H1 (cell line): ENCODE measurements at regions not wholly inside any gene's neighbourhood (a gene's known extent, or its start where the extent isn't known, plus 50 kb on each side); places are given as distances from the start of the nearest gene placed in this dataset.
A peak's percentile ranks its signal among the peaks of the same experiment; 100 is the strongest.

Experiments used
- CTCF ChIA-PET: fragments of 300-600 bp; sonication (Branson Sonifier 250); formaldehyde crosslinking; loops from one replicate; lab custom pipeline; 2021; ENCODE audit not compliant: partially characterized antibody; lab: Charles Lee
- POLR2A ChIA-PET: fragments of 300-600 bp; sonication (Branson Sonifier 250); formaldehyde crosslinking; loops from one replicate; lab custom pipeline; 2021; ENCODE audit warnings: inconsistent platforms; ENCODE audit not compliant: partially characterized antibody; lab: Charles Lee
- DNase-seq, 2 experiments: peaks; one replicate each; pipeline versions ENCODE4 v3.0.0 to v3.0.0-alpha.2; 2010 to 2022; ENCODE audit warnings: low spot score in 2 of 2, low read depth in 1 of 2, mixed read lengths in 1 of 2
- FAIRE-seq: peaks from 2 replicates; lab custom pipeline; 2011; peaks lifted over from hg19 to GRCh38; lab: Jason Lieb, UNC
- H2AFZ ChIP-seq: 2 replicates; pipeline ENCODE4 v1.8.1; 2012; ENCODE audit warnings: low read length, inconsistent platforms
- H2AK5ac ChIP-seq: 2 replicates; pipeline ENCODE4 v1.6.1; 2013; ENCODE audit warnings: low read depth, low read length
- H2BK120ac ChIP-seq: replicated peaks from 2 replicates; pipeline ENCODE3; 2013; ENCODE audit warnings: low read depth, low read length, inconsistent platforms
- H2BK12ac ChIP-seq: 2 replicates; pipeline ENCODE4 v1.6.1; 2013; ENCODE audit warnings: low read depth, low read length
- H2BK15ac ChIP-seq: 2 replicates; pipeline ENCODE4 v1.6.1; 2013; ENCODE audit warnings: low read length
- H2BK20ac ChIP-seq: 2 replicates; pipeline ENCODE4 v1.6.1; 2013; ENCODE audit warnings: low read length
- H2BK5ac ChIP-seq: 2 replicates; pipeline ENCODE4 v1.6.1; 2013; ENCODE audit warnings: low read depth, low read length
- H3K14ac ChIP-seq: 2 replicates; pipeline ENCODE4 v1.6.1; 2013; ENCODE audit warnings: inconsistent platforms; ENCODE audit not compliant: insufficient read length
- H3K18ac ChIP-seq: 2 replicates; pipeline ENCODE4 v1.6.1; 2013; ENCODE audit warnings: low read length; ENCODE audit errors: extremely low read depth
- H3K23ac ChIP-seq: 2 replicates; pipeline ENCODE4 v1.6.1; 2013; ENCODE audit warnings: inconsistent platforms; ENCODE audit not compliant: insufficient read length
- H3K23me2 ChIP-seq: 2 replicates; pipeline ENCODE4 v1.6.1; 2013; ENCODE audit warnings: low read depth, low read length
- H3K27ac ChIP-seq: 2 replicates; pipeline ENCODE4 v1.6.1; 2011; ENCODE audit warnings: low read depth, low read length, inconsistent platforms
- H3K27me3 ChIP-seq, 4 experiments: replicated peaks in 1 of 4; 1 replicate in 1 of 4; 2 replicates in 3 of 4; pipeline versions ENCODE4 v1.6.1 to v1.8.1; 2011 to 2013; ENCODE audit warnings: low read length in 3 of 4, mild to moderate bottlenecking in 3 of 4, inconsistent platforms in 2 of 4, mixed read lengths in 2 of 4, moderate library complexity in 1 of 4; ENCODE audit not compliant: control insufficient read depth in 3 of 4, insufficient read depth in 3 of 4; ENCODE audit errors: extremely low read depth in 1 of 4
- H3K36me3 ChIP-seq, 4 experiments: 2 replicates each; pipeline versions ENCODE4 v1.6.1 to v1.8.1; 2011 to 2013; ENCODE audit warnings: mild to moderate bottlenecking in 4 of 4, low read length in 3 of 4, moderate library complexity in 2 of 4, control low read depth in 1 of 4, inconsistent platforms in 1 of 4; ENCODE audit not compliant: insufficient read depth in 4 of 4, control insufficient read depth in 2 of 4
- H3K4ac ChIP-seq: replicated peaks from 2 replicates; pipeline ENCODE3; 2013; ENCODE audit warnings: low read length, low read depth, mixed read lengths, inconsistent platforms; ENCODE audit not compliant: insufficient read length
- H3K4me1 ChIP-seq, 4 experiments: replicated peaks in 1 of 4; 1 replicate in 1 of 4; 2 replicates in 3 of 4; pipeline versions ENCODE4 v1.6.1 to v1.8.1; 2011 to 2013; ENCODE audit warnings: low read length in 3 of 4, inconsistent platforms in 2 of 4, mixed read lengths in 1 of 4; ENCODE audit not compliant: insufficient read depth in 4 of 4, control insufficient read depth in 3 of 4
- H3K4me2 ChIP-seq, 2 experiments: 2 replicates each; pipeline versions ENCODE4 v1.6.1 to v1.8.1; 2011 to 2013; ENCODE audit warnings: low read depth in 2 of 2, low read length in 2 of 2, control low read depth in 1 of 2, inconsistent platforms in 1 of 2, mild to moderate bottlenecking in 1 of 2; ENCODE audit not compliant: insufficient read depth in 1 of 2
- H3K4me3 ChIP-seq, 4 experiments: fragments of 200-600, 300-600 bp in 1 of 4; sonication (generic), shearing (Covaris generic), sonication (Bioruptor Twin) in 1 of 4; 2 replicates each; pipeline versions ENCODE4 v1.5.1 to v1.8.1; 2011 to 2016; ENCODE audit warnings: low read length in 4 of 4, low read depth in 3 of 4, control low read depth in 2 of 4, inconsistent platforms in 2 of 4, mild to moderate bottlenecking in 2 of 4, mixed read lengths in 1 of 4, moderate library complexity in 1 of 4; ENCODE audit not compliant: insufficient read depth in 2 of 4; ENCODE audit errors: extremely low read depth in 1 of 4
- H3K56ac ChIP-seq: replicated peaks from 2 replicates; pipeline ENCODE3; 2013; ENCODE audit warnings: low read depth, mild to moderate bottlenecking, mixed read lengths, low read length, inconsistent platforms; ENCODE audit not compliant: insufficient read length
- H3K79me1 ChIP-seq: 2 replicates; pipeline ENCODE4 v1.6.1; 2013; ENCODE audit warnings: low read depth, low read length, control low read depth
- H3K79me2 ChIP-seq, 2 experiments: 2 replicates each; pipeline versions ENCODE4 v1.6.1 to v1.8.1; 2012 to 2013; ENCODE audit warnings: low read length in 2 of 2, mild to moderate bottlenecking in 2 of 2, inconsistent platforms in 1 of 2; ENCODE audit not compliant: insufficient read depth in 2 of 2, control insufficient read depth in 1 of 2
- H3K9ac ChIP-seq, 4 experiments: replicated peaks in 1 of 4; 1 replicate in 1 of 4; 2 replicates in 3 of 4; pipeline versions ENCODE4 v1.6.1 to v1.8.1; 2011 to 2013; ENCODE audit warnings: low read depth in 3 of 4, low read length in 3 of 4, control low read depth in 2 of 4, mild to moderate bottlenecking in 2 of 4, moderate library complexity in 2 of 4, inconsistent platforms in 1 of 4; ENCODE audit errors: extremely low read depth in 1 of 4
- H3K9me3 ChIP-seq, 2 experiments: 2 replicates each; pipeline versions ENCODE4 v1.6.1 to v1.8.1; 2012 to 2013; ENCODE audit warnings: mild to moderate bottlenecking in 2 of 2, moderate library complexity in 2 of 2, control low read depth in 1 of 2, inconsistent platforms in 1 of 2, low read depth in 1 of 2, low read length in 1 of 2, mixed read lengths in 1 of 2; ENCODE audit not compliant: insufficient read depth in 2 of 2
- H4K20me1 ChIP-seq, 2 experiments: replicated peaks in 1 of 2; 2 replicates each; pipeline versions ENCODE3 to v1.8.1; 2011 to 2013; ENCODE audit warnings: inconsistent platforms in 2 of 2, low read length in 2 of 2, mild to moderate bottlenecking in 1 of 2; ENCODE audit not compliant: insufficient read depth in 2 of 2, control insufficient read depth in 1 of 2
- H4K5ac ChIP-seq: 2 replicates; pipeline ENCODE4 v1.6.1; 2013; ENCODE audit warnings: low read length, low read depth, mixed read lengths, inconsistent platforms; ENCODE audit not compliant: insufficient read length
- H4K8ac ChIP-seq: 2 replicates; pipeline ENCODE4 v1.8.0; 2013; ENCODE audit warnings: mild to moderate bottlenecking, moderate library complexity, low read length, inconsistent platforms; ENCODE audit not compliant: insufficient read depth; ENCODE audit errors: extremely low read depth
- H4K91ac ChIP-seq: replicated peaks from 2 replicates; pipeline ENCODE3; 2013; ENCODE audit warnings: low read length, mixed read lengths, inconsistent platforms; ENCODE audit not compliant: insufficient read length
- CBX5 ChIP-seq: fragments of 300-800, 300-1000 bp; sonication (generic); IDR thresholded peaks from 2 replicates; pipeline ENCODE4 v1.7.1; 2016; ENCODE audit warnings: antibody characterized with exemption, low read length, low read depth
- FOSL1 ChIP-seq: IDR thresholded peaks from 2 replicates; pipeline ENCODE4 v1.6.1; 2011; ENCODE audit warnings: mild to moderate bottlenecking, low read depth, low read length, moderate library complexity; ENCODE audit not compliant: insufficient read depth
- HDAC6 ChIP-seq: IDR thresholded peaks from one replicate; pipeline ENCODE4 v1.7.1; 2012; ENCODE audit warnings: low read depth, mild to moderate bottlenecking, inconsistent platforms, low read length, moderate library complexity
- PHF8 ChIP-seq: fragments of 200-600 bp; sonication (generic); conservative IDR thresholded peaks from 2 replicates; pipeline ENCODE4 v1.7.1; 2012; ENCODE audit warnings: low read depth, mild to moderate bottlenecking, inconsistent platforms, low read length, moderate library complexity
- RFX5 ChIP-seq: IDR thresholded peaks from 2 replicates; pipeline ENCODE4 v1.6.1; 2011; ENCODE audit warnings: low read depth, low read length, improper control_type of control experiment, borderline replicate concordance
- RNF2 ChIP-seq: fragments of 200-900, 300-1000 bp; sonication (generic); IDR thresholded peaks from 2 replicates; pipeline ENCODE4 v1.7.1; 2016; ENCODE audit warnings: borderline replicate concordance, low read depth, mild to moderate bottlenecking, antibody characterized with exemption, low read length; ENCODE audit not compliant: poor library complexity, severe bottlenecking; ENCODE audit errors: missing control alignments
- TAF1 ChIP-seq: IDR thresholded peaks from 2 replicates; pipeline ENCODE4 v1.6.1; 2011; ENCODE audit warnings: mild to moderate bottlenecking, low read depth, low read length
- TEAD4 ChIP-seq: IDR thresholded peaks from 2 replicates; pipeline ENCODE4 v1.6.1; 2012; ENCODE audit warnings: low read depth, low read length, inconsistent platforms, mixed read lengths
- ZNF274 ChIP-seq: IDR thresholded peaks from 2 replicates; pipeline ENCODE4 v1.7.0; 2012; ENCODE audit warnings: low read length, borderline replicate concordance; ENCODE audit errors: extremely low read depth
- WGBS, 2 experiments: shearing (Covaris generic) in 1 of 2; methylation state at CpG; one replicate each; pipeline versions ENCODE4 v1.1.6 to v1.1.7; 2013 to 2015; ENCODE audit warnings: low lambda C conversion rate in 2 of 2, mixed read lengths in 2 of 2, inconsistent platforms in 1 of 2, low coverage in 1 of 2, missing lambda C conversion rate in 1 of 2; ENCODE audit not compliant: insufficient replicate concordance in 2 of 2, insufficient coverage in 1 of 2, insufficient read length in 1 of 2; ENCODE audit errors: extremely low coverage in 1 of 2, missing lambda C conversion rate in 1 of 2; 5-methylcytosine and 5-hydroxymethylcytosine counted together
- TF ChIP-seq, protein P1 (sequence below): IDR thresholded peaks from 2 replicates; pipeline ENCODE4 v1.6.1; 2012; ENCODE audit warnings: inconsistent platforms
- TF ChIP-seq, protein P2 (sequence below): IDR thresholded peaks from 2 replicates; pipeline ENCODE4 v1.6.1; 2011; ENCODE audit warnings: low read length, improper control_type of control experiment

DNA sequence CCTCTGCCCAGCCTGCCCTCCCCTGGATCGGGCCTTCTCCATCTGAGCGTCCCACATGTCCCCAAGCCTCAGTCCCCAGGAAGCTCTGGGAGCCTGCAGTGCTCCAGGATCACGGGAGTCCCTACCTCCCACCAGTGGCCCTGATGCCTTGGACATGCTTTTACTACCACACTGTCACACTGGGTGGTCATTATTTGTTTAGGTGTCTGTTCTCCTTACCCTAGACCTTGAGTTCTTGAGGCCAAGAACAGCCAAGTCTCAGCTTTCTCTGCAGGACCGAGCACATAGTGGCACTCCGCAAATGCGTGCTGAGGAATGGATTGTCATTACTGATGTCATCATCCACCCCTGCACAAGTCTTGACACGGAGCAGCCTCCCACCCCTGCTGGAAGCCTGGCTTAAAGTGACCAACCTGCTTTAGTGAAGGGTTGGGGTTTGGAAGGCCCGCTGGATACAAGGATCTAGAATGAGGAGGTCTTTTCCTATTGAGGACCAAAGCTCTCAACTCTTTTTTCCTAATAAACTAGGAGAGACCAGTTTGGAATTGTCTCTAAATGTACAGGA is 132.9 kb upstream of the CRHR1 start:
- Histone ChIP-seq H3K79me2 (no peaks in the 10 kb centered on the region), H4K20me1 (peaks cover 0 to 2% of the 10 kb centered on the region in 2 experiments), H2AK5ac (no peak overlapping the region), H4K5ac (no peak overlapping the region), H3K79me1 (no peaks in the 10 kb centered on the region; the same call in 1 of the 2 replicates), H2BK12ac (0 out of 2 replicates have a peak overlapping the region, but pooled peaks have one; percentile 39), H3K14ac (no peak overlapping the region), H3K23ac (no peak overlapping the region), H3K23me2 (no peaks in the 10 kb centered on the region), H3K27me3 (no peaks in the 10 kb centered on the region), H3K36me3 (no peaks in the 10 kb centered on the region), H2BK120ac (no peak overlapping the region), H3K9me3 (no peaks in the 10 kb centered on the region), H3K4me3 (no peak overlapping the region), H3K9ac (no peak overlapping the region), H3K4me1 (peaks cover 0 to 5% (median under 1%) of the 10 kb centered on the region in 4 experiments; a peak in 3 of 7 replicates), H3K18ac (no peak overlapping the region; the same call in 1 of the 2 replicates), H2BK5ac (0 out of 2 replicates have a peak overlapping the region, but pooled peaks have one; percentile 24), H2BK20ac (no peak overlapping the region), H2AFZ (no peak overlapping the region), H3K27ac (no peak overlapping the region), H3K4me2 (no peak overlapping the region), H2BK15ac (no peak overlapping the region), H3K4ac (no peak overlapping the region), H4K91ac (no peak overlapping the region), H4K8ac (no peak overlapping the region; the same call in 1 of the 2 replicates), H3K56ac (no peak overlapping the region)
- CTCF ChIA-PET, result interaction anchor here (0.7 to 6.2 kb wide), 11 partner anchors 11 to 204 kb away, joined by 3 to 51 read pairs (median 3); no protein-coding TSS in a partner anchor
- WGBS, 2 experiments, result 86% methylated on average over 8 of the region's 8 CpGs; no CpG with 5 or more reads in 1 of the 2 experiments
- DNase-seq, result no peak
- POLR2A ChIA-PET, result interaction anchor here (0.9 to 1.4 kb wide), 4 partner anchors 10 to 190 kb away, joined by 3 to 6 read pairs (median 3); no protein-coding TSS in a partner anchor
- FAIRE-seq, result no peak
- no peak for TF ChIP-seq TAF1
- TF ChIP-seq HDAC6, result no peak
- no peak for TF ChIP-seq RFX5
- TF ChIP-seq TEAD4, result no peak
- no peak for TF ChIP-seq FOSL1
- TF ChIP-seq, protein P1, sequence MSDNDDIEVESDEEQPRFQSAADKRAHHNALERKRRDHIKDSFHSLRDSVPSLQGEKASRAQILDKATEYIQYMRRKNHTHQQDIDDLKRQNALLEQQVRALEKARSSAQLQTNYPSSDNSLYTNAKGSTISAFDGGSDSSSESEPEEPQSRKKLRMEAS, result no peak
- no peak for TF ChIP-seq ZNF274
- no peak for TF ChIP-seq PHF8
- no peak for TF ChIP-seq CBX5
- no peak for TF ChIP-seq RNF2
- TF ChIP-seq, protein P2, sequence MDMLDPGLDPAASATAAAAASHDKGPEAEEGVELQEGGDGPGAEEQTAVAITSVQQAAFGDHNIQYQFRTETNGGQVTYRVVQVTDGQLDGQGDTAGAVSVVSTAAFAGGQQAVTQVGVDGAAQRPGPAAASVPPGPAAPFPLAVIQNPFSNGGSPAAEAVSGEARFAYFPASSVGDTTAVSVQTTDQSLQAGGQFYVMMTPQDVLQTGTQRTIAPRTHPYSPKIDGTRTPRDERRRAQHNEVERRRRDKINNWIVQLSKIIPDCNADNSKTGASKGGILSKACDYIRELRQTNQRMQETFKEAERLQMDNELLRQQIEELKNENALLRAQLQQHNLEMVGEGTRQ, result no peak
